Lung (tissue), 11 donors: ENCODE measurements at regions not wholly inside any gene's neighbourhood (a gene's known extent, or its start where the extent isn't known, plus 50 kb on each side); places are given as distances from the start of the nearest gene placed in this dataset.

ENCODE experiments used
- ATAC-seq: fragments of 200-7000 bp; cut with Tn5 transposase; one replicate; pipeline ENCODE4 v1.9.1; 2020; ENCODE audit warnings: moderate number of reproducible peaks; ENCODE audit not compliant: insufficient read depth, low FRiP score
- DNase-seq, 3 donors: peaks; one replicate each; pipeline ENCODE4 v3.0.0-alpha.2; 2013 to 2017
- H3K27ac ChIP-seq, 2 donors: one replicate each; pipeline ENCODE4 v1.5.1; 2013; ENCODE audit warnings: mild to moderate bottlenecking in 2 of 2, moderate library complexity in 2 of 2, control low read depth in 1 of 2, inconsistent platforms in 1 of 2, low read depth in 1 of 2, low read length in 1 of 2
- H3K27me3 ChIP-seq, 3 donors: one replicate each; pipeline ENCODE4 v1.5.1; 2013; ENCODE audit warnings: low read length in 2 of 3; ENCODE audit not compliant: control insufficient read depth in 3 of 3, insufficient read depth in 3 of 3
- H3K36me3 ChIP-seq, 4 donors: one replicate each; pipeline ENCODE4 v1.5.1; 2013; ENCODE audit warnings: low read length in 4 of 4, mild to moderate bottlenecking in 1 of 4, moderate library complexity in 1 of 4; ENCODE audit not compliant: control insufficient read depth in 4 of 4, insufficient read depth in 4 of 4
- H3K4me1 ChIP-seq, 5 donors: one replicate each; pipeline ENCODE4 v1.5.1; 2013; ENCODE audit warnings: low read length in 5 of 5, mild to moderate bottlenecking in 2 of 5, moderate library complexity in 1 of 5; ENCODE audit not compliant: control insufficient read depth in 5 of 5, insufficient read depth in 5 of 5
- H3K4me3 ChIP-seq: one replicate; pipeline ENCODE4 v1.5.1; 2013; ENCODE audit warnings: mild to moderate bottlenecking, control low read depth, moderate library complexity
- H3K9ac ChIP-seq, 2 donors: one replicate each; pipeline ENCODE4 v1.5.1; 2013; ENCODE audit warnings: low read length in 2 of 2, control low read depth in 1 of 2; ENCODE audit not compliant: insufficient read depth in 1 of 2
- H3K9me3 ChIP-seq, 4 donors: one replicate each; pipeline ENCODE4 v1.5.1; 2013; ENCODE audit warnings: low read length in 3 of 4, mild to moderate bottlenecking in 1 of 4, moderate library complexity in 1 of 4; ENCODE audit not compliant: control insufficient read depth in 4 of 4, insufficient read depth in 3 of 4
- CTCF ChIP-seq: IDR thresholded peaks from 2 replicates; pipeline ENCODE4 v1.5.1; 2012; ENCODE audit warnings: mild to moderate bottlenecking; ENCODE audit errors: control extremely low read depth, extremely low read depth
- WGBS, 2 donors: extraction: QIAGEN DNeasy Blood & Tissue Kit; methylation state at CpG; one replicate each; pipeline ENCODE4 v1.1.7; 2013; 5-methylcytosine and 5-hydroxymethylcytosine counted together
- donor health status: control.
- donor health status: control.
- donor health status: Bipolar disorder and iron deficiency.
- donor health status: healthy.
- donor health status: DM: yes; HTN: yes; CAD: no.

- Histone ChIP-seq H3K27me3 (no peaks in the 10 kb centered on the region), H3K4me1 (no peaks in the 10 kb centered on the region), H3K4me3 (no peak overlapping the region), H3K9me3 (no peaks in the 10 kb centered on the region), H3K9ac (no peak overlapping the region), H3K27ac (no peak overlapping the region), H3K36me3 (no peaks in the 10 kb centered on the region)
- TF ChIP-seq CTCF, result no peak
- WGBS, 2 donors, result 11 to 22% methylated on average over 1 of the region's 1 CpG
- ATAC-seq (no peak), DNase-seq (no peak)
Observed at GRCh38 chr2:146898083-146898482, 946.7 kb upstream of the ACVR2A start.

- Histone ChIP-seq H3K27ac (no peak overlapping the region), H3K4me1 (no peaks in the 10 kb centered on the region), H3K4me3 (no peak overlapping the region), H3K9ac (no peak overlapping the region), H3K36me3 (no peaks in the 10 kb centered on the region), H3K27me3 (no peaks in the 10 kb centered on the region), H3K9me3 (no peaks in the 10 kb centered on the region)
- WGBS, 2 donors, result 80 to 85% methylated on average over 1 of the region's 1 CpG
- no peak for DNase-seq
- no peak for TF ChIP-seq CTCF
- no peak for ATAC-seq
Observed at GRCh38 chr2:146894514-146894913, 950.3 kb upstream of the ACVR2A start.

GRCh38 chr2:146893500-146894041, 951.3 kb upstream of the ACVR2A start:
- Histone ChIP-seq H3K9ac (no peak overlapping the region), H3K27ac (no peak overlapping the region), H3K4me3 (no peak overlapping the region), H3K9me3 (no peaks in the 10 kb centered on the region), H3K4me1 (no peaks in the 10 kb centered on the region), H3K27me3 (no peaks in the 10 kb centered on the region), H3K36me3 (no peaks in the 10 kb centered on the region)
- TF ChIP-seq CTCF, result no peak
- no peak for ATAC-seq
- no peak for DNase-seq
- 76 to 80% methylated on average over 5 of the region's 5 CpGs for WGBS, 2 donors

- ATAC-seq (no peak), DNase-seq (no peak)
- WGBS, 2 donors, result 84 to 88% methylated on average over 2 of the region's 2 CpGs
- H3K4me1 ChIP-seq, result no peaks in the 10 kb centered on the region
- H3K9ac ChIP-seq, result no peak overlapping the region
- no peak overlapping the region for H3K27ac ChIP-seq
- no peaks in the 10 kb centered on the region for H3K9me3 ChIP-seq
- H3K27me3 ChIP-seq, result no peaks in the 10 kb centered on the region
- no peak for TF ChIP-seq CTCF
- no peak overlapping the region for H3K4me3 ChIP-seq
- H3K36me3 ChIP-seq, result no peaks in the 10 kb centered on the region
Observed at GRCh38 chr2:146890491-146890890, 954.3 kb upstream of the ACVR2A start.
